Ovary (tissue), 7 donors: ENCODE measurements at regions not wholly inside any gene's neighbourhood (a gene's known extent, or its start where the extent isn't known, plus 50 kb on each side); places are given as distances from the start of the nearest gene placed in this dataset.

Experiments
- DNase-seq, 5 donors: peaks; one replicate each; pipeline ENCODE4 v3.0.0-alpha.2; 2019 to 2020
- H3K27ac ChIP-seq, 2 donors: fragments of 200-600 bp; one replicate each; pipeline versions ENCODE4 v1.5.1 to v1.8.0; 2019 to 2022
- H3K27me3 ChIP-seq: fragments of 200-600 bp; one replicate; pipeline ENCODE4 v1.8.0; 2022
- H3K36me3 ChIP-seq: fragments of 200-600 bp; sonication (generic); one replicate; pipeline ENCODE4 v1.5.1; 2019
- H3K4me1 ChIP-seq: one replicate; pipeline ENCODE4 v1.8.1; 2013; ENCODE audit warnings: mild to moderate bottlenecking, moderate library complexity; ENCODE audit not compliant: insufficient read depth
- H3K4me3 ChIP-seq: fragments of 200-600 bp; sonication (generic); one replicate; pipeline ENCODE4 v1.5.1; 2017
- H3K9me3 ChIP-seq, 2 donors: fragments of 200-600 bp in 1 of 2; sonication (generic) in 1 of 2; one replicate each; pipeline versions ENCODE4 v1.5.1 to v1.8.1; 2013 to 2019; ENCODE audit warnings: mild to moderate bottlenecking in 1 of 2, moderate library complexity in 1 of 2
- CTCF ChIP-seq, 3 donors: fragments of 450-650 bp in 2 of 3; fragments of 200-600 bp in 1 of 3; IDR thresholded peaks; one replicate each; pipeline versions ENCODE4 v1.5.1 to v1.8.0; 2016 to 2022; ENCODE audit warnings: antibody characterized with exemption in 3 of 3, mild to moderate bottlenecking in 1 of 3
- EP300 ChIP-seq: sonication (generic); formaldehyde crosslinking; IDR thresholded peaks from one replicate; pipeline ENCODE4 v1.6.1; 2017; ENCODE audit warnings: antibody characterized with exemption
- POLR2A ChIP-seq: fragments of 450-650 bp; IDR thresholded peaks from one replicate; pipeline ENCODE4 v1.6.1; 2017; ENCODE audit warnings: antibody characterized with exemption, mild to moderate bottlenecking, moderate library complexity
- WGBS, 3 donors: extraction: QIAGEN DNeasy Blood & Tissue Kit in 1 of 3; methylation state at CpG; one replicate each; pipeline versions ENCODE4 v1.1.5 to v1.1.7; 2013 to 2017; 5-methylcytosine and 5-hydroxymethylcytosine counted together
- intact Hi-C, 4 donors: fragments of 100-400 bp; cut with DNase I; formaldehyde crosslinking; loops; one replicate each; pipeline versions ENCODE4 v1.11.0 to v1.15.1; 2022 to 2023
- donor health status: DM: no; HTN: no; CAD: no; lungs with moderate emphysema.
- donor health status: DM: no; HTN: no; CAD: no.
- donor health status: Bipolar disorder and iron deficiency.
- donor health status: DM: no; HTN: no; CAD: no.
- donor health status: DM: yes; HTN: yes; CAD: no.

- Histone ChIP-seq H3K4me1 (peaks cover 4% of the 10 kb centered on the region), H3K36me3 (no peaks in the 10 kb centered on the region), H3K4me3 (no peak overlapping the region), H3K9me3 (no peaks in the 10 kb centered on the region), H3K27ac (no peak overlapping the region), H3K27me3 (no peaks in the 10 kb centered on the region)
- intact Hi-C loops, result no loop called here
- DNase-seq, result no peak
- TF ChIP-seq EP300 (no peak), CTCF (IDR thresholded peaks at IDR 0.05) (no peak), POLR2A (no peak)
- WGBS, 3 donors, result 76 to 85% (median 80%) methylated on average over 4 of the region's 4 CpGs
Observed at GRCh38 chr14:49992448-49992847, 99.6 kb downstream of the ARF6 start.

- TF ChIP-seq POLR2A (no peak), CTCF (IDR thresholded peaks at IDR 0.05) (no peak), EP300 (no peak)
- Histone ChIP-seq H3K4me1 (peaks cover 1% of the 10 kb centered on the region), H3K27ac (no peak overlapping the region), H3K36me3 (no peaks in the 10 kb centered on the region), H3K9me3 (no peaks in the 10 kb centered on the region), H3K27me3 (no peaks in the 10 kb centered on the region), H3K4me3 (no peak overlapping the region)
- DNase-seq, result no peak
- WGBS, 3 donors, result 52 to 68% (median 58%) methylated on average over 7 of the region's 7 CpGs
- intact Hi-C loops, result no loop called here
Observed at GRCh38 chr14:49992901-49993339, 100.0 kb downstream of the ARF6 start.

- TF ChIP-seq EP300 (no peak), CTCF (IDR thresholded peaks at IDR 0.05) (no peak), POLR2A (no peak)
- no peaks in the 10 kb centered on the region for H3K4me1 ChIP-seq
- WGBS, 3 donors, result 91 to 92% (median 91%) methylated on average over 9 of the region's 9 CpGs
- H3K27ac ChIP-seq, result no peak overlapping the region
- H3K4me3 ChIP-seq, result no peak overlapping the region
- no peaks in the 10 kb centered on the region for H3K27me3 ChIP-seq
- H3K36me3 ChIP-seq, result no peaks in the 10 kb centered on the region
- DNase-seq, result no peak
- intact Hi-C loops, result no loop called here
- H3K9me3 ChIP-seq, result no peaks in the 10 kb centered on the region
Observed at GRCh38 chr14:49993565-49993964, 100.7 kb downstream of the ARF6 start.

DNA sequence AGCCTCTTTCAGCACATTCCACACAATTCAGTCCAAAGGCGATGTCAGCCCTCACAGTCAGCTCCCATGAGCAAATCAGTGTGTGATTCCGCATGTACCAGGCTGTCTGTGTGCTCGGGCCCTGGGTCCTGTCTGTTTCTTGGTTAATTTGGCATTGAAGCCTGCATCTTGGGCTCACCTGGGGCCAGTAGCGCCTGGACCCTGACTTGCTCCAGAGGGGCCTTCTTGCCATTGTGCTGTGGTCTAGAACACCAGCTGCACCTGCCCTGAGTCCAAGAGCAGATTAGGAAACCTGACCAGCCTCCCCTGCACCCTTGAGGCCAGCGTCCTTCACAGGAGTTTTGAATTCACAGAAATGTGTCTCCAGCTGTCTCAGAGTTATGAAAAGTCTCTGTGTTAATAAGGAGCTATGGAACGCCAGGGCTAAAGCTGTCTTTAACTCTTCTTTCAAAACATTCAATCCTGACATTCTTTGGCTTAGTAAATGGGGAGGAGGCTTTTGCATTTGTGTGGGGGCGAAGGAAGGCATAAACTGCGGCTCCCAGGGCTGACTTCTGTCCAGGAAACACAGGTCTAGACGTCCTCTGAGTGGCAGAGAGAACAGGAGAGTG lies 102.2 kb downstream of the ARF6 start:
- intact Hi-C loops, result no loop called here
- no peaks in the 10 kb centered on the region for H3K27me3 ChIP-seq
- H3K4me1 ChIP-seq, result peaks cover under 1% of the 10 kb centered on the region
- DNase-seq, result no peak
- WGBS, 3 donors, result 31 to 41% (median 34%) methylated on average over 9 of the region's 9 CpGs
- H3K9me3 ChIP-seq, result no peaks in the 10 kb centered on the region
- H3K4me3 ChIP-seq, result no peak overlapping the region
- TF ChIP-seq POLR2A (no peak), CTCF (IDR thresholded peaks at IDR 0.05) (no peak), EP300 (no peak)
- H3K36me3 ChIP-seq, result no peaks in the 10 kb centered on the region
- H3K27ac ChIP-seq, result no peak overlapping the region
